Neural progenitor cell (in vitro differentiated cells): ENCODE measurements at regions not wholly inside any gene's neighbourhood (a gene's known extent, or its start where the extent isn't known, plus 50 kb on each side); places are given as distances from the start of the nearest gene placed in this dataset.

Source experiments
- EZH2 ChIP-seq: fragments of 200-600 bp; sonication (generic); IDR thresholded peaks from 2 replicates; pipeline ENCODE4 v1.6.1; 2017; ENCODE audit warnings: antibody characterized with exemption, mild to moderate bottlenecking, moderate library complexity
- TF ChIP-seq, protein P1 (sequence below): fragments of 200-600 bp; sonication (generic); IDR thresholded peaks from 2 replicates; pipeline ENCODE4 v1.5.1; 2017; ENCODE audit warnings: antibody characterized with exemption, mild to moderate bottlenecking

DNA sequence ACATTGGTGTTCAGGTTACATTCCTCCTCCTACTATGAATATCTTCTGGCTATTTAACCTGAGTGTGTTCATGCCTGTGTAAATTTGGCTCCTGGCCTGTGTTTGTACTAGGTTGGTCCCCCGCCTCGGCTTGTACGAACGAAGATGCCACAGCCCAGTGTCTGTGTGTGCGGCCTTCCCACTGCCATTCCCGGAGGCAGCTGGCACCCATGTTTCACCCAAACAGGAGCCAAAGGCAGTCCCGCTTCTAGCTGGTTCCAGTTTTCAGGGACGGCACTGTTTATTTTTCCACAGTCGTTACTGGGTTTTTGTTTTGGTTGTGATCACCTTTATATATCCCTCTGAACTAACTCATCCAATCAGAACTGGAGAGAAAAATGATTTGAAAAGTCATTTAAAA lies 102.5 kb upstream of the ZNF536 start:
- TF ChIP-seq EZH2, result no peak
- TF ChIP-seq, protein P1, sequence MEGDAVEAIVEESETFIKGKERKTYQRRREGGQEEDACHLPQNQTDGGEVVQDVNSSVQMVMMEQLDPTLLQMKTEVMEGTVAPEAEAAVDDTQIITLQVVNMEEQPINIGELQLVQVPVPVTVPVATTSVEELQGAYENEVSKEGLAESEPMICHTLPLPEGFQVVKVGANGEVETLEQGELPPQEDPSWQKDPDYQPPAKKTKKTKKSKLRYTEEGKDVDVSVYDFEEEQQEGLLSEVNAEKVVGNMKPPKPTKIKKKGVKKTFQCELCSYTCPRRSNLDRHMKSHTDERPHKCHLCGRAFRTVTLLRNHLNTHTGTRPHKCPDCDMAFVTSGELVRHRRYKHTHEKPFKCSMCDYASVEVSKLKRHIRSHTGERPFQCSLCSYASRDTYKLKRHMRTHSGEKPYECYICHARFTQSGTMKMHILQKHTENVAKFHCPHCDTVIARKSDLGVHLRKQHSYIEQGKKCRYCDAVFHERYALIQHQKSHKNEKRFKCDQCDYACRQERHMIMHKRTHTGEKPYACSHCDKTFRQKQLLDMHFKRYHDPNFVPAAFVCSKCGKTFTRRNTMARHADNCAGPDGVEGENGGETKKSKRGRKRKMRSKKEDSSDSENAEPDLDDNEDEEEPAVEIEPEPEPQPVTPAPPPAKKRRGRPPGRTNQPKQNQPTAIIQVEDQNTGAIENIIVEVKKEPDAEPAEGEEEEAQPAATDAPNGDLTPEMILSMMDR, result no peak
